ENCODE measurements at regions not wholly inside any gene's neighbourhood (a gene's known extent, or its start where the extent isn't known, plus 50 kb on each side); places are given as distances from the start of the nearest gene placed in this dataset.

- DNase-seq = no peak
Observed at GRCh38 chr3:55341502-55342031, 145.5 kb downstream of the WNT5A start.

GRCh38 chr3:55339819-55340218 lies 147.3 kb downstream of the WNT5A start:
- DNase-seq = no peak

DNA sequence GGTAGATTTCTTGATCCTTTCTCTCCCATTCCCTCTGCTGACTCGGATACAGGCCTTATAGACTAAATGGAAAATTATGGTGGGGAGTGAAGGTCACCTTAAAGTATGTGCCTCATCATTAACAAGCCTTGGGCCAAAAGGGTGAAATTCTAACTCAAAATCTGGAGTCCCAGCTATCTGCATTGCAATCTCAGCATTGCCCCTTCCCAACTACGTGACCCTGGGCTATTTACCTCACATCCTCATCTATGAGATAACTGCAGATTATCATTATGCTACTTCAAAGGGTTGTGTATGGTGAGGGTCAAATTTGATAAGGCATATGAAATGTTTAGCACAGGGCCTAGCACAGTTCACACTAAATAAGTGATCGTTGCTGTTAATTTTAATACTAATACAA lies 147.7 kb downstream of the WNT5A start:
- no peak for DNase-seq

DNA sequence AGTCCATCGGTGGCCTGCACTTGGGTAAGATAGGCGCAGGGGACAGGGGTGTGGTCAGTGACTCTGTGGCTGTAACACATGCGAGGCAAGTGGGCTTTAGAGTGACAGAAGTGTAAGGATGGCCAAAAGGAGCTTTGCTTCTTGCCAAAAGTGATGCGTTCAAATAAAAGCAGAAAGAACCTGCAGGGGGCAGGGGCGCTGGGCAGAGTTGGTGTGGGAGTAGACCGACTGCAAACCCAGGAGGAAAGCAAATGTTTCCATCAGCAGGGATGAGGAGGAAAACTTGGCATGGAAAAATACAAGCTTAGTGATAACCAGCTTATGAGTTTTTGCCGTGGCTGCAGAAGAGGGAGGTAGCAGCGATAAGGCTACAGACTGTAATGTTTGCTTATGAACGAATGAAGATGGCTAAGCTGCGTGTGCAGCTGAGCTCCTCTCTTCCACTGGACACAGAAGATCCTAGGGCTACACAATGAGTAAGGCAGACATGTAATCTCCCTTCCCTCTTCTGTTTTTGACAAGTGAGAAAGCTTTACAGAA lies 149.4 kb downstream of the WNT5A start:
- no peak for DNase-seq

- no peak for DNase-seq
Observed at GRCh38 chr3:55333923-55334322, 153.2 kb downstream of the WNT5A start.

DNA sequence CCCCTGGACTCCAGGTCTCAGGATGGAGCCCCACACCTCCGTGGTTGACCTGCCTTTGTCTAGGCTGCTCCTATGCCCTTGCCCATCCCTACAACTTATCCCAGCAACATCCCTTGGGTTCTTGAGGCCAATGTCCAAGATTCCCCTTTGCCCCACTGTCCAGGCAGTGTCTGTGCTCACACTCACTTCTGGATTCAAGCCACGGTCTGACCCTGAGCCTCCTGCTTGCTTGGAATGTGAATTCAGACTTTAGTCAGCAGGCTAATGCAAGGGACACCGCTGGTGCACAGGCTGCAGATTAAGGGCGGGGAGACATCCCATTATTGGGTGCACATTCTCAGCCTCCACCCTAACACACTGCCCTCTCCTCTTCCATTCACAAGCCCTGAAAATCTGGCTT lies 154.1 kb downstream of the WNT5A start:
- no peak for DNase-seq

DNA sequence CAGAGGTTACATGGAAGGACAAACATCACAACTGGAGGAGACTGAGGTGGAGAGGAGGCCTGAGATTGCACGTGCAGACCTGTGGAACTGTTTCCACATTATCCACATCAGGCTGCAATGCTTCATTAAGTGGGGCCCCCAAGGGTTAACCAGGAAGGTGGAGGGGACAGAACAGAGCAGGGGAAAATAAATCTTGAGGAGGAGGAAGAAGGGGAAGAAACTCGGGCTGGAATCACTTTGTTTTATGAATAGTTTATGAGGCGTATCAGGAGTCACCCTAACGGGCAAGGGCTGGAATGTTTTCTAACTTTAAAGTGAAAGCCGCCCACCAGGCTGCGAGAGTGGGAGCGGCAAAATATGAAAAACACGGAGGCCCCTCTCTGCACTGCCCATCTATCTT lies 154.9 kb downstream of the WNT5A start:
- no peak for DNase-seq

DNA sequence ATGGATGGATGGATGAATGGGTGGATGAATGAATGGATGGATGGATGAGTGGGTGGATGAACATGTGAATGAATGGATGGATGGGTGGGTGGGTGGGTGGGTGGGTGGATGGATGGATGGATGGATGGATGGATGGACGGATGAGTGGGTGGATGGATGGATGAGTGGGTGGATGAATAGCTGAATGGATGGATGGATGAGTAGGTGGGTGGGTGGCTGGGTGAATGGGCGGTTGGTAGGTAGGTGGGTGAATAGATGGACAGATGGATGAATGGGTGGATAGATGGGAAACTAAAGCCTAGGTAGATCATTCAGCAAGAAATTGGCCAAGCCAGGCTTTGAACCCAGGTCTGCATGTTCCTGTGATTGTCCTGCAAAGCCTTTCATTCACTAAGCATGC lies 155.6 kb downstream of the WNT5A start:
- DNase-seq = no peak

DNA sequence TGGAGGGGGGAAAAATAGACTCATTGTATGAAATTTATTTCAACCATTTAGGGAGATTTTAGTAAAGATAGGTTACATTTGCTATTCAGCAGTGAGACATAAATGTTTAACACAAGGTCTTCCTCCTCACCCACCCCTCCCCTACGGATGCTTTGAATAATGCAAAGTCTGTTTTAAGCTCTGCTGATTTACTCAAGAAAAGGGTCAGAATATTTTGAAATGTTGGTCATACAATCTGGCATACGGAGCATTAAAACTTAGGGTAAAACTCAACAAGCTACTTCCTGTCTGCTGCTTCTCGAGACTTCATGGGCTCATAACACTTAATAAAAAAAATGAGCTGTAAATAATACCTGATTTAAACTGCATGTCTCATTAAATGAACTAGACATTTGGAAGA lies 156.3 kb downstream of the WNT5A start:
- no peak for DNase-seq

DNA sequence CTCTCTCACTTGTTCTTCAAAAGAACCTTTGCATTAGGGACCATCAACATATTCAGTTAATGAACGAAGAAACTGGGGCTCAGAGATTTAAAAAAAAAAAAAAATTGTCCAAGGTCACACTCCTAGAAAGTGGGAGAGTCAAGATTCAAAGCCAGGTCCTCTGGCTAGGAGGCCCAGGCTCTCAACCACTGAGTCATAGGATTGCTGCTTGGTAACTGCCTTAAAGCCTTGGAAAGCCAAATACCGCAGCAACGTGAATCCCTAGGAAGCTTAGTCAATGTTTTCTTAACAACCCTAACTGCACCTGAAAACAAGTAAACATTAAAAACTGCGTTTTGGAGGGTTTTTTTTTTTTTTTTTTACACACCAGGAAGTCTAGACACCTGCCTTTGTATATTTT lies 156.8 kb downstream of the WNT5A start:
- no peak for DNase-seq

GRCh38 chr3:55329849-55330248 lies 157.3 kb downstream of the WNT5A start:
- no peak for DNase-seq

GRCh38 chr3:55327131-55327920 lies 159.8 kb downstream of the WNT5A start:
- DNase-seq = no peak

DNA sequence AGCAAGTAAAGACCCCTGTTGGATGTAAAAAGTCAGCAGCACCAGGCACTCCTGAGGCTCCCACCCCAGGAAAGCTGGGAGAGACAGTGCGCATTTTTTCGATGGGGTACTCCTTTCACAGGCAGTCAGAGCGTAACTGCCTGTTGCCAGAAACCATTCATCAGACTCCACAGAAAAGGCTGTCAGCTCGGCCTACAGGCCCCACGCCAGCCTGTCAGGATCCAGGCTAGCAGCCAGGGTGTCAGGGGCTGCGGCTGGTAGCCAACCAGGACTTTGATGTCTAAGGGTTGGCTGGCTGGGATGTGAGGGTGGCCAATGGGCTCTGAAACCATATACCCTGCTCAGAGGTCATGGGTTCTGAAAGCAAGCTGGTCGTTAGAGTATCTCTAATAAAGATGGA lies 164.5 kb downstream of the WNT5A start:
- no peak for DNase-seq

DNA sequence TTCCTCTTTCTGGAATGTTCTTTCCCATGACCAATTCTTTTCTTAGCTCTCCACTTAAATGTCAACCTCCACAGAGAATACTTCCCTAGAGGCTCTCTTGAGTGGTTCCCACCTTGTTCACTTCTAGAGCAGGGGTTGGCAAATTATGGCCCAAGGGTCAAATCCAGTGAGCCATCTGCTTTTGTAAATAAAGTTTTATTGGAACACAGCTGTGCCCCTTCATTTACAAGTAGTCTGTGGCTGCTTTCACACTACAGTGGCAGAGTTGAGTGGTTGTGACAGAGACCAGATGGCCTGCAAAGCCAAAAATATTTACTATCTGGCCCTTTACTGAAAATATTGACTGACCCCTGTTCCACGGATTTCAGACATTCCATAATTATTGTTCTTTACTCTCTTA lies 166.2 kb downstream of the WNT5A start:
- DNase-seq = no peak

- DNase-seq = no peak
Observed at GRCh38 chr3:55315396-55315795, 171.7 kb downstream of the WNT5A start.

DNA sequence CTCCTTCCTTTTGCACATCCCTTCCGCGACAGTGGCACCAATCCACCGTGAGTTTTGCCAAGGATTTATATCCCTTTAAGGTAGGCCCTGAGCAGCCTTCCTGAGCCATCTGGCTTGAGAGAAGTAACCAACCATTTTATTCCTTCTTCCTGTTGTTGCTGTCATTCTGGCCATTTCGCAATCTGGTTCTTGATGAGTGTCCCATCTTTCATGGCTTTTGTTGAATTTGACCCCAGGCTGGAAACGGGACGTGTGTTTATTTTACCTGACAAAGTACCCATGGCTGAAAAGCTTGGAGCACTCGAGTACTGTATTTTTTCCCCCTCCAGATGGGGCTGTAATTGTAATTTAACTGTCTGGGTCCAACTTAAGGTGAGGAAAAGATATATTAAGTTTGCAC lies 173.4 kb downstream of the WNT5A start:
- DNase-seq = no peak

DNA sequence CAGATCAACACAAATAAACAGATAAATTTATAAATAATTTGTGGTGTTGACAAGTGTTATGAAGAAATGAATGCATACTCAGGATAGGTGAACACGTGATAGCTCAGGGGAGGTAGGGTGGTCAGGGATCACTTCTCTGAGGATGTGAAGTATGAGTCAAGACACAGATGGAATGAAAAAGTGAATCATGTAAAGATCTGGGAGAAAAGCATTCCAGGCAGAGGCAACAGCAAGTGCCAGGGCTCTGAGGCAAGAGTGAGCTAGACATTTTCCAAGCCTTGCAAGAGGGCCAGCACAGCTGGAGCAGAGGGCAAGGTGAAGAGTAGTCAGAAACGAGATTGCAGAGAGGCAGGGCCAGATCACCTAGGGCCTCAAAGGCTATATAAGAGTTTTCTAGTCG lies 177.8 kb downstream of the WNT5A start:
- no peak for DNase-seq

DNA sequence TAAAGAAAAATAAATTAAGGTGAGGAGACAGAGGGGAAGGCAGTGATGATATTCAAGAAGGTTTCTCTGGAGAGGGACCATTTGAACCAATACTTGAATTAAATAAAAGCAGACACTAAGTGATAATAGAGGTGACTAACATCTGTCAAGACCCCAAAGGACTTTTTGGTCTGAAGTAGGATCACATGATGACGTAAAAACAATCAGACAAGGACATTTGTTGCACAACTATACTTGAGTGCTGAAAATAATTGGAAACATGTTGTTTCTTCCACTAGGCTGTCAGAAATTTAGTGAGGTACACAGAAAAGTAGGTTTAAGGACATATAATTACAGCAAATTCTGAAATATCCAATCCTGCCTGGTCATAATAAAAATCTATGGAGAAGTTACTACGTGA lies 179.5 kb downstream of the WNT5A start:
- DNase-seq = no peak

DNA sequence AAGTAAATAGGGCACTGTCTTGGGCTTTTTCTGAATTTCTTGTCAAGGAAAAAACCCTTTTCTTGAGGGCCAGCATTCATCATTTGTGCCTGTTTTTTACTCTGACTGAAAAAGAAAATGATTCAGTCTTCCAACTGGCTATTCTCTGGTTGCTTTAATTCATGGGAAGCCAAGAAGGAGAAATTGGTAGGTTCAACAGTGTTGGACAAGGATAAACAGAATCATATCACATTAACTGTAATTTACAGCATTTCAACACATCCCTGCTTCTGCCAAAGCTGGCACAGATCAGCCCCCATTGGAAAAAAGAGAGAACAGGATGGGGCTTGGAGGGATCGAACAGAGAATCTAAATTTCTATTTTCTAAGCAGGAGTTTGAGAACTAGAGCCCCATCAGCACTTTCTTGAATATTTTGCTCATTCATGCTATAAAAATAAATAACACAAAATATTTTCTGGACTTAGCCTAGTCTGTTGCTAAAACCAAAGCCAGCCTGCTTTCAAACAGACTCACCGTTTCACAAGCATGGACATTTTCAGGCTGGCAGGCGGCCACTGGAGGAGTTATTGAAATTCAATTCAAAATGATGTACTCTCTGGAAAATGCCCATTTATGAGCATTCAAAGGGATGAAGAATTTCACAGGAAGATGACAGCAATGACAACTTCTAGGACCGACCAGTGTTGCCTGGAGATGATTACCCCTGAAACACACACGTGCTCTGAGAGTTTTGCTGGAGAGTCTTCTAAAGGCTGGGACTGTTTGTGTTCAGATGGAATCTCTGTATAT lies 181.2 kb downstream of the WNT5A start:
- no peak for DNase-seq

DNA sequence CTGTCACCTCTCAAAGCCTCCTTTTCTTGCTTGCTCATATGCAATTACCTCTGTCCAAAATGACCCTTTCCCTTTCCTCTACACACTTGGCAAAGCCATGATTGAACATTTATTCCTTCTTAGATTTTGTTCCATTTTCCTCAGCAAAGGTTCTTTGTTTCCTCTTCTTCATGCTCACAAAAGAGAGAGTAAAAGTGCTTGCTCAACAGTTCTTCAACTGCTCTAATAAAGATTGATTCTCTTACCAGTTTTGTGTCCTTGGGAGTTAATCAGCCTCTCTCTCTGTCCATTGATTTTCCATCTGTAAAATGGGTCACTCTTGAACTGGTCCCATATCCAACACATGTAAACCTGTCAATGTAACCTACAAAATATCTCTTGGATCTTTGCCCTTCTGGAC lies 186.4 kb downstream of the WNT5A start:
- no peak for DNase-seq

GRCh38 chr3:55297706-55298105 lies 189.4 kb downstream of the WNT5A start:
- DNase-seq = no peak

- DNase-seq = no peak
Observed at GRCh38 chr3:55297245-55297644, 189.9 kb downstream of the WNT5A start.

DNA sequence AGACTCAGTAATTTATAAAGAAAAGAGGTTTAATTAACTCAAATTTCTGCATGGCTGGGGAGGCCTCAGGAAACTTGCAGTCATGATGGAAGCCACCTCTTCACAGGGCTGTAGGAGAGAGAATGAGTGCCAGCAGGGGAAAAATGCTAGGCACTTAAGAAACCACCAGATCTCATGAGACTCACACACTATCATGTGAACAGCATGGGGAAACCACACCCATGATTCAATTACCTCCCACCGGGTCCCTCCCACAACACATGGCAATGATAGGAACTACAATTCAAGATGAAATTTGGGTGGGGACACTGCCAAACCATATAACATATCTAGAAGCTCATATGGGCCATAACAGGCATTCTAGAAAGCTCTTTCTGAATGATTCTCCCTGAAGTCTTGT lies 190.3 kb downstream of the WNT5A start:
- no peak for DNase-seq

GRCh38 chr3:55296030-55296429 lies 191.1 kb downstream of the WNT5A start:
- no peak for DNase-seq

Measured in NCI-H2107 (cell line).